H1 (cell line): ENCODE measurements at regions not wholly inside any gene's neighbourhood (a gene's known extent, or its start where the extent isn't known, plus 50 kb on each side); places are given as distances from the start of the nearest gene placed in this dataset.

Source experiments
- CEBPB ChIP-seq: IDR thresholded peaks from 2 replicates; pipeline ENCODE4 v1.6.1; 2012; ENCODE audit warnings: low read depth, low read length
- CTBP2 ChIP-seq: IDR thresholded peaks from 2 replicates; pipeline ENCODE4 v1.7.0; 2011; ENCODE audit warnings: borderline replicate concordance, mild to moderate bottlenecking, moderate library complexity, mixed read lengths, low read length; ENCODE audit not compliant: insufficient read depth, insufficient read length
- EZH2 ChIP-seq: fragments of 200-600 bp; sonication (generic); IDR thresholded peaks from 2 replicates; pipeline ENCODE4 v1.7.1; 2012; ENCODE audit warnings: low read depth, mild to moderate bottlenecking, moderate library complexity, low read length, inconsistent platforms; ENCODE audit not compliant: severe bottlenecking
- KDM4A ChIP-seq: IDR thresholded peaks from one replicate; pipeline ENCODE4 v1.7.1; 2012; ENCODE audit warnings: low read depth, mild to moderate bottlenecking, moderate library complexity, low read length, inconsistent platforms; ENCODE audit not compliant: severe bottlenecking
- POLR2A ChIP-seq, 2 experiments: IDR thresholded peaks; 1 replicate in 1 of 2; 2 replicates in 1 of 2; pipeline ENCODE4 v1.6.1; 2011; ENCODE audit warnings: low read depth in 2 of 2, low read length in 2 of 2, mild to moderate bottlenecking in 2 of 2; ENCODE audit errors: control extremely low read depth in 1 of 2
- RAD21 ChIP-seq, 2 experiments: IDR thresholded peaks in 1 of 2; conservative IDR thresholded peaks in 1 of 2; 2 replicates each; pipeline ENCODE4 v1.6.1; 2011; ENCODE audit warnings: low read depth in 2 of 2, low read length in 2 of 2, improper control_type of control experiment in 1 of 2, inconsistent platforms in 1 of 2, mild to moderate bottlenecking in 1 of 2, moderate library complexity in 1 of 2

- no peak for TF ChIP-seq RAD21 (IDR thresholded peaks at IDR 0.05 in 1 of 2, conservative IDR thresholded peaks at IDR 0.05 in 1 of 2; ENCODE audit: low read depth in 2 of 2, low read length in 2 of 2)
- no peak for TF ChIP-seq EZH2
- no peak for TF ChIP-seq CEBPB
- TF ChIP-seq KDM4A, result no peak
- TF ChIP-seq POLR2A (IDR thresholded peaks at IDR 0.05; ENCODE audit: control extremely low read depth in 1 of 2, low read depth in 2 of 2, low read length in 2 of 2), result no peak
- no peak for TF ChIP-seq CTBP2
Measured at GRCh38 chr2:19631871-19632270, 269.9 kb downstream of the TTC32 start (continued).
